SK-N-SH (cell line): ENCODE measurements at regions not wholly inside any gene's neighbourhood (a gene's known extent, or its start where the extent isn't known, plus 50 kb on each side); places are given as distances from the start of the nearest gene placed in this dataset.

Experiments
- CTCF ChIP-seq: fragments of 200-600 bp; sonication (generic); IDR thresholded peaks from 2 replicates; pipeline ENCODE4 v1.6.1; 2017; ENCODE audit warnings: antibody characterized with exemption, mild to moderate bottlenecking, moderate library complexity
- EZH2phosphoT487 ChIP-seq: fragments of 200-600 bp; sonication (generic); IDR thresholded peaks from 2 replicates; pipeline ENCODE4 v1.6.1; 2017; ENCODE audit warnings: low read depth, mixed run types, mild to moderate bottlenecking, antibody characterized with exemption, moderate library complexity, borderline replicate concordance
- GABPA ChIP-seq: IDR thresholded peaks from 2 replicates; pipeline ENCODE4 v1.4.0; 2012; ENCODE audit warnings: low read depth, mild to moderate bottlenecking
- IRF3 ChIP-seq: fragments of 150-350 bp; IDR thresholded peaks from 2 replicates; pipeline ENCODE4 v1.6.1; 2016; ENCODE audit warnings: mild to moderate bottlenecking, low read depth, low read length
- JUND ChIP-seq: IDR thresholded peaks from 2 replicates; pipeline ENCODE4 v1.4.0; 2012
- MAX ChIP-seq: IDR thresholded peaks from 2 replicates; pipeline ENCODE4 v1.4.0; 2012; ENCODE audit warnings: low read depth
- MXI1 ChIP-seq: IDR thresholded peaks from 2 replicates; pipeline ENCODE4 v1.6.1; 2012; ENCODE audit warnings: mild to moderate bottlenecking, low read depth, low read length, improper control_type of control experiment
- PBX3 ChIP-seq: IDR thresholded peaks from 2 replicates; pipeline ENCODE4; 2012
- POLR2AphosphoS5 ChIP-seq: IDR thresholded peaks from 2 replicates; pipeline ENCODE4 v1.6.1; 2012; ENCODE audit warnings: low read depth, low read length
- RAD21 ChIP-seq: IDR thresholded peaks from 2 replicates; pipeline ENCODE4 v1.6.1; 2012; ENCODE audit warnings: mild to moderate bottlenecking, low read length
- USF2 ChIP-seq: fragments of 150-350 bp; IDR thresholded peaks from 2 replicates; pipeline ENCODE4 v1.6.1; 2017; ENCODE audit warnings: antibody characterized with exemption, low read length, low read depth, borderline replicate concordance
- YY1 ChIP-seq: IDR thresholded peaks from 2 replicates; pipeline ENCODE4 v1.4.0; 2012; ENCODE audit warnings: low read depth, mild to moderate bottlenecking

- TF ChIP-seq CTCF (no peak), RAD21 (no peak), EZH2phosphoT487 (no peak), USF2 (no peak), YY1 (no peak), PBX3 (no peak), JUND (no peak), IRF3 (no peak), MXI1 (no peak), GABPA (no peak), MAX (no peak), POLR2AphosphoS5 (no peak)
Measured at GRCh38 chr1:199297174-199297573, 658.3 kb downstream of the PTPRC start.
